HG02623 (cell line): ENCODE measurements at regions not wholly inside any gene's neighbourhood (a gene's known extent, or its start where the extent isn't known, plus 50 kb on each side); places are given as distances from the start of the nearest gene placed in this dataset.
"Not testable (repeated sequence)": the region's sequence is repeated elsewhere in the genome, so short reads cannot be mapped to it uniquely, and the experiment has no call there.

Experiments
- ATAC-seq: cut with Tn5 transposase; IDR thresholded peaks from one replicate; pipeline ENCODE4 v1.9.1; 2021; ENCODE audit warnings: moderate library complexity; ENCODE audit not compliant: unreplicated experiment

DNA sequence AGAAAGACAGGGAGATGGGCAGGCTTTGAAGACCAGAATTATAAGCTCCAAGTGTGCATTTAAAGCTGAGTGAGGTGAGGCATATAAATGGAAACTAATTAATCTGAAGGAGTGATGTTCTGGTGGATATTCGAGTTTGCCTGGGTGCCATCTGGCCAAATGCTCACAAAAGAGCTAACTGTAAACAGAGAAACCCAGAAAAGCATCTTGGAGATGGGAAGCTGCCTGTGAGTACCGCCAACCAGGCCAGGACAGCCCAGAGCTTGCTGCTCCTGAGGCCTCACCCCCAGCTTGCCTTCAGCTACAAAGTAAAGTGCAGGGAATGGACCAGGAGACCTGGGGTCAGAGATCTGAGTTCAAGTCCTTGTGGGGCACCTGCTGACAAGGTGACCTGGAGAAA lies 446.1 kb upstream of the MYT1L start:
- ATAC-seq = no peak

DNA sequence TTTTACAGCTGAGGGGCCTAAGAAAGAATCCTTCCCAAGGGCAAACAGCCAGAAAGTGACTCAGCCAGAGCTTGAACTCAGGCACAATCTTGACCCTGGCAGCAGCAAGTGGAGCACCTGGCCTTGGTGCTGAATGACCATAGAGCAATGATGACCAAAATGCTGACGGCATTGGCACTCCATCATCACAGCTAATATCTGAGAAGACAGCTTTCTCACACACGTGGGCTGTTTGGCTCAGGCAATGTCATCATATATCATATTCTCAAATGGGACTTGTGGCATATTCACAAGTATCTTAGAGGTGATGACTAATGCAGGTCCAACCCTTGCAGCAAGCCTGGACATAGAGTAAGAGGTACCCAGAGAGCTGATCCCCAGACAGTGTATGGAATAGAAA lies 443.9 kb upstream of the MYT1L start:
- ATAC-seq = no peak

DNA sequence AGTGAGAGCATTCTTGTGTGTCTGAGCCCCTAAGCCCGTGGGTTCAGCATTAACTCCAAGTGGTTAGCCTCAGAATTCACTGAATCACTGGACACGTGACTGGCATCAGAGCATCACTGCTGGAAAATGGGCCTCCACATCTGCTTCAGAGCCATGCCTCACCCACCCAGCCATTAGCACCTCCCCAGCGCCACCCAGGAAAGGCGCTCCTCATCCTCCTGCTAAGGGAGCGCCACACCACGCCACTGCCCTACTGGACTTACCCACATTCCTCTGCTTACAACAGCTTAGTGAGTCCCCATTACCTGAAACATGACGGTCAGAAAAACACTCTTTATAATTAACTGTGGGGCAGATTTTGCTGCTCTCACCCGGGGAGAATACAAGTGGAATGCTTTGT lies 442.6 kb upstream of the MYT1L start:
- ATAC-seq = no peak

DNA sequence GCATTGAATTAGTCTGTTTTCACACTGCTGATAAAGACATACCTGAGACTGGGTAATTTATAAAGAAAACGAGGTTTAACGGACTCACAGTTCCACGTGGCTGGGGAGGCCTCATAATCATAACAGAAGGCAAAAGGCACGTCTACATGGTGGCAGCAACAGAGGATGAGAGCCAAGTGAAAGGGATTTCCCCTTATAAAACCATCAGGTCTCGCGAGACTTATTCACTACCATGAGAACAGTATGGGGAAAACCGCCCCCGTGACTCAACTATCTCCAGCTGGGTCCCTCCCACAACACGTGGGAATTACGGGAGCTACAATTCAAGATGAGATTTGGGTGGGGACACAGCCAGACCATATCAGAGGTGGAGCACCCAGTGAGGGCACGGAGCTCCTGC lies 442.0 kb upstream of the MYT1L start:
- ATAC-seq = not testable (repeated sequence)

DNA sequence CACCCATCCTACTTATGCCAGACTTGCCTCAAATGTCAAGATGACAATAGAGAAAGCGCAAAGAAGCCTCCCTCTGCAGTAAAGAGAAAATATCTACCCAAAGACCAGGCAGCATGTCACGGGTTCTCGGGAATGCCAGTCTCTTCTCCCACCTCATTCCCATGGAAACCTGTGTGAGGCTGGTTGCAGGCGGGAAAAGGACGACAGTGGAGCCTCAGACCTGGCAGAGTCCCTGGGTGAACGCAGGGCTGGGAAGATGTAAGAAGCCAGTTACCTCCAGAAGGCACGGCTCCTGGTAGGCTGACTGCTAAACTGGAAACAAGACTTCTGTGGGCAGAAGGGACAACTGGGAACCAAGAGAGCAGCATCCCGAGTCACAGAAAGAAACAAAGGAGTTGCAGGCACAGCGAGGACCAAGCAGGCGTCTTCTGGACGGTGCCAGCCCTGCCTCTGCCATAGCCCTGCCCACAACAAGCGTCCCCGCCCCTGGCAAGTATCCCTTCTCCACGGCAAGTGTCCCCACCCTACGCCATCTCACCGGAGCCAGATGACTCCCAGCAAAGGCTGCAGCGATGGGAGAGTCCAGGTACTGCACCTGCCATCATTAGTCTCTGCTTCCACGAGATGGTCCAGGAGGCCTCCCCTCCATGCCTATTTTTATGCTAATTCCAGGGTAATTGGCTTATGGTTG lies 440.8 kb upstream of the MYT1L start:
- no peak for ATAC-seq

DNA sequence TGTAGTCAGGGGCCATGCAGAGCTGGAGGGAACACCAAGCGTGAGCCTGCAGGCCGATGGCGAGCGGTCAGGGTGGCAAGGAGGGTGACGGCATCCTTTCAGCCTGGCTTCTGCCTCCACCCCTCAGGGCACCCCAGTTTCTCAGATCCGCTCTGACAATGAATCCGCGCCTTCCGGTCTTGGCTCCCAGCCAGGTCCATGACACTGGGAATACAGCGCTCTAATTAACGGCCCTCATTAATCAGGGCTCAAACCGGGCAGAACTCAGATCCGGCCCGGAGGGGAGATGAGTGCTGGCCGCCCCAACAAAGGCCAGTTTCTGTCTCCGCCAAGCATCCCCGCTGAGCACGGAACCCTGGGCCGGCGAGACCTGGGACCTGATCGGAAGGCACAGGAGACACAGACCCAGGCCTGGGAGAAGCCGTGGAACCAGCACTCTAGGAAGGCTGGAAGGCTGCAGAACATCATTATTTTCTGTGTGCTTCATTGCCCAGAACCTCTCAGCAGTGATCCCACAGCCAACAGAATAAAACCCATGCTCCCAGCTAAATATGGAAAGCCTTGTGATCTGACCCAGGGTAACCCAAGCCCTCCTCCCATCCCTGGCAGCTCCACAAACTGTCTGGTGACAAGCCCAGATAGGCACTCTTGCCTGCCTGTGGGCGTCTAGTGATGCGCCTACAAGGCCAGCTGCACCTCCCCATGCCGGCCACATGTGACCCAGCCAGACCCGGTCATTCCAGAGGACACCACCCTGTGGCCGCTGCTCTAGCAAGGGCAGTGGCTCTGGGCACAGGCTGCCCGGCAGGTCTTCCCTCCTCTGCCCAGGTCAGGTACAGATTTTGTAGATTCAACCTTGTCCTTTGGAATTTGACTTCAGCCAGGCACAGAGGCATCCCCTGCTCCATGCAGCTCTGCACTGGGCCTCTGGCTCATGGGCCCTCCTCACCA lies 438.7 kb upstream of the MYT1L start:
- ATAC-seq = no peak

DNA sequence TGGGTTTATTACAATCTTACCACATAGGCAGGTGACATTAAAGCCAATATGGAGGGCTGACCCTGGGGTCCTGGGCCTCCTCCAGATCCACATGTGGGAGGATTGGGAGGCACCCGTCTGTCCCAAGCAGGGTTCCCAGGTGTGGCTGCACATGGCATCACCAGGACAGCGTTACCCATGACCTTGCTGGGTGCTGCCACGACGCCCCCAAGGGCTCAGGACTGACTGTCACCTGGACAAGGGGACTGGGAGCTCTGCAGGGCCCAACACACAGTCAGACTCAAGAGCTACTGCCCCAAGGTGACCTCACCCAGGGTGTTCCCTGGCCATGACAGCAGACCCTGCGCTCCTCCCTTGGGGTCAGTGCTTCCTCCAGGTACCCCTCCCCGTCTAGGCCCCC lies 437.4 kb upstream of the MYT1L start:
- ATAC-seq = no peak

DNA sequence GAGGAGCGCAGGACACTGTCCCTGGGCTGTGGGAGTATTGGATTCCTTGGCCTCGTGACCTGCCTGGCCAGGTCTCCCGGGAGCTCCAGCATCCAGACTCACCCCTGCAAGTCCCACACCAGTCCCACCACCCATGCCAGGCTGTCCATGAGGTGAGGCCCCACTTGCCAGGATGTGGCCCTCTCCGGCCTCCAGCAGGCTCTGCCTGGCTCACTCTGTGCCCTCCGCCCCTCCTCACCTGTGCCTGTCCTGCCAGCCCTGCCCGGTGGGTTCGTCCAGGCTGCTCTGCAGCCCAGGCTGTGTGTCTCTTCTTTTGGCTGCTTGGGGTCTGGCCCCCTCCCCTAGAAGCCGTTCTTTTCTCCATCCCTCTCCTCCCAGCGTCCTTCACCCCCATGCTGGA lies 436.8 kb upstream of the MYT1L start:
- no peak for ATAC-seq

DNA sequence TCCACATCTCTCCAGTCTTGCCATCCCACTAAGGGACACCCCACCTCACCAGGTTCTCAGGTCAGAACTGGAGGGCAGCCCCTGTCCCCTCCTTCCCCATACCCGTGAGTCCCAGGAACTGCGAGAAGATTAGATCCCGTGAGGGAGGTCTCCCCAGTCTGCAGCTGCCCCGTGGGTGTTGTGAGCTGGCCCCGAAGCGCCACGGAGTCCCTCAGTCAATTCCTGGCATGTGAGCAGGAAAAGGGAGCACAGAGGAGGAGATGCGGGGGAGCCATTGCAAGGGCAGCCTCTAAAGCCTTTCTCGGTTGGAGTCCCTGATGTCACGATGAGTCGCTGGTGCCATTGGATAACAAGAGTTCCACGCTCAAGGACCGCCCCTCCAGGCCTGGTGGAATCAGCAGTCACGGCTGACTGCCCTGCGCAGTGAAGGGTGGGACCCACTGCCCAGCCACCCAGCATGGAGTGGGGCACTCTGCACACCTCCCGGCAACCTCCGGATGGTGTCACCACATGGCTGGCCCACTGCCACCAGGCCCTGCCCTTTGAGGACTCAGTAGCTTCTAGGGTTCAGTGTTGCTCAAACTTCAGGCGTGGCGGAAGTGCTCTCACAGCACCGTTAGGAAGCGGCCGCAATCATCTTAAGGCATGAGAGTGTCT lies 434.9 kb upstream of the MYT1L start:
- ATAC-seq = no peak

DNA sequence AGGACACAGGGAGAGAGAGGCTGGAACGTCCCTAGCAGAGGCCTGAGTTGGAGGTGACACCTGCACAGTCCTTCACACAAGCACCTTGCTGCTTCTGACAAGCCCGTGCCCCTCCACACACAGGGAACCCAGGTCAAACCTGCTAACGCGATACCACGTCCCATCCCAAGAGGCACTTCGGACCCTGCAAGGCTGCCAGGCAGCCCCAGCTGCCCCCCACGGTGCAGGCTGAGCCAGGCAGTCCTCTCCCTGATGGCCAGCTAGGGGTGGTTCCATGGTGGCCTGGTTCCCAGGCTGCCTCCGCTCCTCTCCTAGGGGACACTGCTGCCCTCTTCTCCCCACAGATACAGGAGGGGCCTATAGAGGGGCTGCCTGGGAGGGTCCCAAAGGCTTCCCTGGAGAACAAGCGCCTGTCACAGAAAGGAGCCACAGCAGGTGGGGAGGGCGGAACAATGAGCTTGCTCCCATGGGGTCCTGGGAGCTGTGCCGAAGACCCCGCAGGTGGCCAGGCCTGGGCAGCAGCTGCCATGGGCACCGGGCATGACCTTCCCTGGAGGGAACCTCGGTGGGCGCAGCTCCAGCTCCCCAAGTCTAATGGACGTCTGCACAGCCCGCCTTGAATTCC lies 434.2 kb upstream of the MYT1L start:
- ATAC-seq = no peak

DNA sequence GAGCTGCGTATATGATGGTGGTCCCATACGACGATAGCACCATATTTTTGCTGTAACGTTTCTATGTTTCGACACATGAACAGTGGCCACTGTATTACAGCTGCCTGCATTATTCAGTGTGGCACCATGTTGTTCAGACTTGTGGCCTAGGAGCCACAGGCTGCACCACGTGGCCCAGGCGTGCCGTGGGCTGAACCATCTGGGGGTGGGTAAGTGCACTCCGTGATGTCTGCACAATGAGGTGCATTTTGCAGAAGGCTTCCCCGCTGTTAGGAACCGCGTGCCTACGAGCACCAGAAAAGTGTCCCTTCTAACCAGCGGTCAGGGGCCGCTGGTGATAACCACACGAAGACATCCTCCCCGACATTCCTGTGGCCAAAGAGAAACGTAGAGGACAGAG lies 433.7 kb upstream of the MYT1L start:
- no peak for ATAC-seq

DNA sequence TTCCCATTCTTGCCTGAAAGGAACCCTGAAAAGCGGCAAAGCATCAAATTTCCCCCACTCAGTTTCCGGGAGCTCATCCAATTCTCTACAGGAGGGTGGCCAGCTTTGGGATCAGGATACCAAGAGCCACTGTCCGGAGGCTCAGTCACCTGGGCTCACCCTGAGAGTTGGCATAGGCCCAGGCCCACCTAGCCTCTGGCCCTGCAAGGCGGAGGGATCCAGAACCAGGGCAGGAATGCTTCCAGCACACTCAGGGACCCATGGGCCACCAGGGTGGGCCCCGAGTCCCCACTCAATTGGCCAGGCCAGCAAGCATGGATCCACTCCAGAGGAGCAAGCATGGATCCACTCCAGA lies 432.9 kb upstream of the MYT1L start:
- ATAC-seq = no peak

DNA sequence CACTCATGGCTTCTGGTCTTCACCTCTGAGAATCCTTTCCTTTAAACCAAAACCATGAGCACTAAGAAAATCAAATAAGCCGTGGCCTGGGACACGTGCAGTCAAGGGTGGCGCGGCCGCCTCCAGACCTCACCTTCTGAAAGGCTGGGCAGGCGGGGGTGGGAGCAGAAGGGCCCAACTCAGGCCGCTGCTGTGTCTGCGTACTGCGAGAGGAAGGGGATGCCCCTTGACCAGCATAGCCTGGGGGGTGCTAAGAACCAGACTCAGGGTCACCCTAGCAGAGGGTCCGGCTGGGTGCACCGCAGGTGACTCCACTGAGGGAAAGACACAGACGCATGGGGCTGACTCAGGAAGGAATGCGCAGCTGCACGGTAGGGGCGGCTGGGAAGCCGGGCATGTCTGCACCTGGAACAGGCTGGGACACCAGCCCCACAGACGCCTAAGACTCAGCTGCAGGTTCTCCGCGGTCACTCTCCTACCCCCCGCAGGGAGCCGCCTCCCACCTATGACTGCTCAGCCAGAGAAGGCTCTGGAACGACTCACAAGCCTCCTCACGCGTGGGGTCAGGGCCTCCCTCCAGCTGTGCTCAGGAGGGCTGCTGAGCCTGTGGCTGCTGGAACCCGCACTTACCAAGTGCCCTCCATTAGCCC lies 432.4 kb upstream of the MYT1L start:
- no peak for ATAC-seq

DNA sequence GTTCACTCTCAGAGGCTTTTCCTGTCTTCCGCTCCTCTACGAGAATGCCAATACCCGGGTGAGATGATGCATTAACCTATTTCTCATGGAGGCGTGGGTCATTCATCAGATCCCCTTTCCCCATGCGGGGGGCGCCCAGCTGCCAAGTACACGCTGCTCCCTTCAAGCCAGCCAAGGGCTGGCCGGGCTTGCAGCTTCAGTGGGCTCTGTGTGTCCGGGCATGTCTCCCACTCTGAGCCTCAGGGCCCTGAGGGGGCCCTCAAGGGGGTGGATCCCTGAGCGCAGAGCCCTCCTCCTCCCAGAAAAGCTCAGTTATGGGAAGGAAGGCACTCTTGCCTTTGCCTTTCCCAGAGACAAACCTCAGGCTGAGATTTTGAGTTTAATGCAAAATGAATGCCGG lies 431.8 kb upstream of the MYT1L start:
- no peak for ATAC-seq

DNA sequence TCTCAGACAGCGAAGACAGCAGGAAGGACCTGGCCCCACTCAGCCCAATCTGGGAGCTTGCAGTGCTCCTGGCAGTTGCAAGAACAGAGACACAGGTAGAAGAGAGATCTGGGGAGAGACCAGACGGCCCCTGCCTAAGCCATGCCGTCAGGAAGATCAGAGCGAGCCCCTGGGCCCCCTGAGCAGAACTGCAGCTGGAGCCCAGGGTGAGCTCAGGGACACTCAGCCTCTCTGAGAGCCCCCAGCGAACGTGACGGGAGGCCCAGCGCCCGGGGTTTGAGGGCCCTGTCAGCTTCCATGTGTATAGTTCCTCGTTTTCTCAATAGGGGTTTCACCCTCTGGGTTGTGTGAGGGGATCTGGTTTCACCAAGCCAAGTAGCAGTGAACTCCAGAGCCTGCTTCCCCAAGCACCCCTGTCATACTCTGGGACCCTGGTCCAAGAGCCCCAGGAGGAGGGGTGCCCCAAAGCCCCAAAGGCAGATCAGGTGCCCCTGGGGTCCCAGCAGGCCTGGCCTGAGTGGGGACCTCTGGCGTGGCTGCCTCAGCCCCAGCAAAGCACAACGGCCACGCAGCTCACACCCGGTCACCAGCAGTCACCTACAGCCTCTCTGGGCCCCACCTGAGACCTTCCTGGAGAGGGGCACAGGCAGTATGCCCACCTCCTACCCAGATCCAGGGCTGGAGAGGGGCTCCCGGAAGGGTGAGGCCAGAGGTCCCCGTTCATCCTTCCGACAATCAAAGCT lies 431.3 kb upstream of the MYT1L start:
- ATAC-seq = no peak

DNA sequence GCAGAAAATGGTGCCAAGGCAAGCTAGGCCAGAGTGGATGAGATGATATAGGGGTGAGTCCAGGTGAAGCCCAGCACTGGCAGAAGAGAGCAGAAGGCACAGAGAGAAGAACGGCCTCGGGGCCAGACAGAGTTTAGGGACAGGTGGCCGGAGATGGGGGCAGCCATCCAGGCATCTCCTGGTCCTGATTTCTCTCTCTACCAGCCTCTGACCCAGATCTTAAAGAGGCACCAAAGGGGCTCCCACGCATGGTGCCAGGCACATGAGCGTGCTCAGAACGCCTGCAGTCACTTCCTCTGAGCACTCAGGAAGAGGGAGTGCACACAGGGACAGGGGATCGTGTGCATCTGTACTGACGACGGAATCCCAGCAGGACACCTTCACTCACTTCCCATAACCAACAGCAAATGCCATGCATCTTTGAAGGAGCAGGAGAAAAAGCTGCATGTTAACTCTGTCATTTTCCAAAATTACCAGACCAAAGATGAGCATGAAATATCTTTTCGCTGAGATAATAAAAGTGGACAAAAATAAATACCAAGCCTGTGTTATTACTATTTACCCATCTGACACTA lies 427.8 kb upstream of the MYT1L start:
- ATAC-seq = no peak

DNA sequence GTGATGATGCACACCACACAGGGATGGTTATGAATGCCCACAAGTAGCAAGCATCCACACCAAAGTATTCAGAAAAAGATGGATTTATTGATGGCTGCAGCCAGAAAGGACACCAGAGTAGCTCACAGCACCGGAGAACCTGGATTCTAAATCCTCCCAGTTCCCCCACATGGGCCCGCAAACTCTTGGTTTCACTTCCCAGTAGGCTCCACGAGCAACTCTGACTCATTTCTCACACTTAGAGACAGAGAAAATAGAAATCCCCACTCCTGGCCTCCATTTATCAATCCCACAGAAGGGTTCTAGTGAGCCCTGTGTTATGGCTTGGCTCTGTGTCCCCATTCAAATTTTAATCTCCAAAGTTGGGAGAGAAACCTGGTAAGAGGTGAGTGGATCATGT lies 426.7 kb upstream of the MYT1L start:
- ATAC-seq = no peak

DNA sequence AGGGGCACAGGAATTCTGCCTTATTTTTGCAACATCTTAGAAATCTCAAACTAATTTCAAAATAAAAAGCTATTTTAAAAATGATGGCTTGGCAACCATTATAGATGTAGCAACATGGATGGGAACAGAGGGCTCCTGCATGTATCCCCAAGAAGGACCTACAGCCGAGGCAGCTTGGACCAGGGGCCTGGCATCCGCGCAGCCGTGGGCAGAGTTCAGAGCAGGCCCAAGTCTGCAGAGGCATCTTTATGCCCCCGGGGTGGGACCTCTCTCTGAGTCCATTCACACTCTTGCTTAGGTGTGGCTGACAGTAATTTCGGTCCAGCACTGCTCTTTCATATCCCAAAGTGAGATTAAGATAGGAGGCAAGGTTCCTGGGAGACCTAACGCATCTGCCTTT lies 425.8 kb upstream of the MYT1L start:
- no peak for ATAC-seq

DNA sequence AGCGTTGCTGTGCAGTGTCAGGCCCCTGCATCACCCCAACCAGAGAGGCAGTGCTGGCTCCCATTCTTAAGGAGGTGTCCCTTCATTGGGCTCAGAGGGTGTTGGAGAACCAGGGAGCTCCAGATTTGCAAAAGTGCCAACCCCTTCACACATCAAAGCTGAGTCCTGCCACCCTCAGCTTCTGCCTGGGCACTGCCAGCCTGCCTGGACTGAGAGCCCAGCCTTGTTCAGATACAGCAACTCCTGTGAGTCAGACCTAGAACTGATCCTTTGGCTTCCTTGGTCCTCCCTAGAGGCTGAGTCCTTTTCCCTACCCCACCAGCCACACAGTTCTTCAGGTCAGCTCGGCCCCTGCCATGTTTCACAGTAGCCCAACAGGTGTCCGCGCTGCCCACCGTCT lies 424.9 kb upstream of the MYT1L start:
- ATAC-seq = no peak

DNA sequence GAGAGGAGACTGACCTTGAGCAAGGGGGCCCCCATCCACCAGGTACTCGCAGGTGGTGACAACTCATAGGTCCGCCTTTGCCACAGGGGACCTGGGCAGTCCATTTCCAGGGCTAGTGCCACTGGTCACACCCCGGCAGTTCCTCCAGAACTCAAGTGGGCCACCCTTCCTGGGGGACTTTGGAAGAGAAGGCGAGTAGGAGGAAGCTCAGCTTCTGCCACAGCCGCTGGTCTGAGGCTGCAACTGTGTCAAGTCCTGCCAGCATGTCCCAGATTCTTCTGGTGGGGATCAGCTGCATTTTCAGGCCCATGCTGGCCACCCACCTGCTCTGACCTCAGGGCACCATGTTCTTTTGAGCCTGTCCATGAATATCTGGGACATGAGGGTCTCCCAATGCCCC lies 423.9 kb upstream of the MYT1L start:
- no peak for ATAC-seq
